Activated CD4-positive, alpha-beta T cell treated with anti-CD3 and anti-CD28 coated beads, Interleukin-2, amount 50 U/mL, for 16 hours (primary cell): ENCODE measurements at regions not wholly inside any gene's neighbourhood (a gene's known extent, or its start where the extent isn't known, plus 50 kb on each side); places are given as distances from the start of the nearest gene placed in this dataset.

ENCODE experiments used
- DNase-seq: peaks from one replicate; pipeline ENCODE4 v3.0.0-alpha.2; 2020

DNA sequence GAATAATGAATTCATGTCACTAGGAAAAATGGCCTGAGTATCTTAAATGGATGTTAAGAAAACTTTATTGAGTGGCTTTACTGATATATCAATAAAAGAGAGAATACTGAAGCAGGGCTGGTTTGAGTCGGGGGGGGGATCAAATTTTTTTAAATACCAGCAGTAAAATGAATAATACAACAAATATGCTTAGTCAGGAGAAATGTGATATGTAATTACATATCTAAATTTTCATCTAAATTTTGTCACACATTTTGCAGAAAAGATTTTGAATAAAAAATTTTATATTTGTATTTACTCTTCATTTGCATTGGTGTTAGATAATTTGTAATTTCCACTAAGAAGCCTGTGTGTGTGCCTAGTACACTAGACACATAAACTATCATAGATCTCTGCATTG lies 2300.2 kb downstream of the MRPL39 start:
- no peak for DNase-seq

DNA sequence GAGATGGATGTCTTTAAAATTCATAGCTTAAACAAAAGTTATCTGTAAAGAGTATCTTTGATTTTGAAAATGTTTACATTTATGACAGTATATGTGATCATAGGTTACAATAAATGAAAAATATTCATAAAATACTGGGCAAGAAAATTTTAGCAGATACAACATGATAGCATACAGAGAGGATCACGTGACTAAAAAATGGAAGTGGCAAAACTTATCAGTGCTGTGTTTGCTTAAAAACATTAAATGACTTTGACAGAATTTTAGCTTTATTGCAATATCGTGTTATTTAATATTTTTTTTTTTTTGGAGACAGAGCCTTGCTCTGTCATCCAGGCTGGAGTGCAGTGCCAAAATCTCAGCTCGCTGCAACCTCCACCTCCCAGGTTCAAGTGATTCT lies 2294.1 kb downstream of the NCAM2 start:
- no peak for DNase-seq

- DNase-seq, result no peak
Measured at GRCh38 chr21:23281917-23282316, 2283.7 kb downstream of the NCAM2 start.

DNA sequence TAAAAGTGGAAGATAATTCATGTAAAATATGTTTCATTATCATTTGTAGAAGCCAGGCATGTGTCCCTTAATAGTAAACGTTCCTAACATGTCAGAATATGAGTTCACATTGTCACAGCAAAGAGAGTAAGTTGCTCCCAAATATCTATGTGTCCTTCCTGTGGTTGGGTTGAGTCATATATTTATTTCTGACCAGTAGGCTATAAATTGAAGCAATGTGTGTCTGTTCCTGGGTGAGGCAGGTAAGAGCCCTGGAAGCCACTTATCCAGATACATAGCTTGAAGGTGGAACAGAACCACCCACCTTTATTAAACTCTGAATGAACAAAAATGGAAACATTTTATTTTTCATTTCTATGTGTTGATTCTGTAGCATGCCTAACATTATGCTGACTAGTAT lies 2251.6 kb downstream of the NCAM2 start:
- no peak for DNase-seq

GRCh38 chr21:23247334-23247733 lies 2249.1 kb downstream of the NCAM2 start:
- no peak for DNase-seq

- no peak for DNase-seq
Measured at GRCh38 chr21:23245255-23245654, 2247.0 kb downstream of the NCAM2 start.

DNA sequence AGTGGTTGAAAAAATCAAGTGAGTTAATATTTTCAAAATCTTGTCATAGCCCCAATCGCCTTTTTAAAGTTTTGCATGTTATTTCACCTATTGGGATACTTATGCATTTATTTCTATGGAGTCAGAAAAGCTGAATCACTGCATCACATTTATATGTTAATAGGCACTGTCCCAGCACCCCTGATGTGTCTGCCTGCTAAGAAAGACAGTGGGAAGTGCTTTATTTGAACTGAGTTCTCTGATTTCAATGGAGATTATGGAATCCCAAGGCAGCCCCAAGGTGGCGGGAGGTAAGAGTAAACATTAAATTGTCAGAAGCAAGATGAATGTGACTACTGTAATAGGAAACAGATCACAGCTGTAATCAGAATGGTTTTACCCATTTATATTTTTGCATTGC lies 2225.7 kb downstream of the NCAM2 start:
- DNase-seq, result no peak

GRCh38 chr21:23218667-23219066 lies 2220.5 kb downstream of the NCAM2 start:
- DNase-seq, result no peak

GRCh38 chr21:23217597-23217996 lies 2219.4 kb downstream of the NCAM2 start:
- no peak for DNase-seq

- no peak for DNase-seq
Measured at GRCh38 chr21:23215261-23215660, 2217.1 kb downstream of the NCAM2 start.
